IMR-90 (cell line): ENCODE measurements at regions not wholly inside any gene's neighbourhood (a gene's known extent, or its start where the extent isn't known, plus 50 kb on each side); places are given as distances from the start of the nearest gene placed in this dataset.

Experiments used
- ATAC-seq: fragments of 200-7000 bp; cut with Tn5 transposase; 2 replicates; pipeline ENCODE4 v1.9.1; 2020; ENCODE audit warnings: low read depth, mild to moderate bottlenecking, moderate library complexity
- BruUV-seq: library from RNA; stranded (reverse); fragments of 400-500 nt; replicated peaks from 2 replicates; lab custom pipeline; 2021; lab: Mats Ljungman, UMichigan
- CTCF ChIA-PET: fragments of 300-600 bp; formaldehyde crosslinking; extraction: SDS; loops from one replicate; lab custom pipeline; 2021; ENCODE audit warnings: antibody characterized with exemption; lab: Yijun Ruan, JAX
- POLR2A ChIA-PET: fragments of 300-600 bp; sonication (Branson Sonifier 250); formaldehyde crosslinking; loops from one replicate; lab custom pipeline; 2022; ENCODE audit warnings: antibody characterized with exemption; ENCODE audit not compliant: unreplicated experiment; lab: Charles Lee
- DNase-seq: peaks from one replicate; pipeline ENCODE4 v3.0.0; 2013
- H2AFZ ChIP-seq: replicated peaks from 2 replicates; pipeline ENCODE3; 2013; ENCODE audit warnings: low read length, mild to moderate bottlenecking; ENCODE audit not compliant: poor library complexity
- H2AK5ac ChIP-seq: 2 replicates; pipeline ENCODE4 v1.6.1; 2013; ENCODE audit warnings: low read depth, low read length, inconsistent platforms
- H2AK9ac ChIP-seq: replicated peaks from 2 replicates; pipeline ENCODE3; 2013; ENCODE audit warnings: mild to moderate bottlenecking, low read depth, low read length, moderate library complexity; ENCODE audit not compliant: poor library complexity
- H2BK120ac ChIP-seq: 2 replicates; pipeline ENCODE4 v1.6.1; 2013; ENCODE audit warnings: low read depth, low read length, inconsistent platforms
- H2BK15ac ChIP-seq: 3 replicates; pipeline ENCODE4 v1.6.1; 2013; ENCODE audit warnings: low read depth, low read length, inconsistent platforms
- H2BK20ac ChIP-seq: 2 replicates; pipeline ENCODE4 v1.6.1; 2013; ENCODE audit warnings: low read depth, mild to moderate bottlenecking, inconsistent platforms, low read length, moderate library complexity
- H2BK5ac ChIP-seq: 2 replicates; pipeline ENCODE4 v1.6.1; 2013; ENCODE audit warnings: mild to moderate bottlenecking, low read depth, low read length, inconsistent platforms; ENCODE audit not compliant: poor library complexity, severe bottlenecking
- H3K14ac ChIP-seq: replicated peaks from 2 replicates; pipeline ENCODE4 v1.6.1; 2013; ENCODE audit warnings: low read depth, low read length, inconsistent platforms
- H3K18ac ChIP-seq: 2 replicates; pipeline ENCODE4 v1.6.1; 2013; ENCODE audit warnings: low read depth, low read length, control low read depth
- H3K23ac ChIP-seq: 2 replicates; pipeline ENCODE4 v1.6.1; 2013; ENCODE audit warnings: low read depth, low read length, inconsistent platforms
- H3K27ac ChIP-seq: 2 replicates; pipeline ENCODE4 v1.5.1; 2013; ENCODE audit warnings: mild to moderate bottlenecking, control low read depth, low read length; ENCODE audit not compliant: insufficient read depth
- H3K27me3 ChIP-seq: 2 replicates; pipeline ENCODE4 v1.6.1; 2013; ENCODE audit warnings: low read length; ENCODE audit not compliant: control insufficient read depth, insufficient read depth
- H3K36me3 ChIP-seq: 2 replicates; pipeline ENCODE4 v1.6.1; 2013; ENCODE audit warnings: low read length, mixed read lengths; ENCODE audit not compliant: control insufficient read depth, insufficient read depth
- H3K4ac ChIP-seq: 2 replicates; pipeline ENCODE4 v1.6.1; 2013; ENCODE audit warnings: low read depth, low read length, inconsistent platforms
- H3K4me1 ChIP-seq: 2 replicates; pipeline ENCODE4 v1.6.1; 2013; ENCODE audit warnings: low read length, mixed read lengths; ENCODE audit not compliant: control insufficient read depth, insufficient read depth
- H3K4me2 ChIP-seq: 2 replicates; pipeline ENCODE4 v1.6.1; 2013; ENCODE audit warnings: low read depth, mild to moderate bottlenecking, control low read depth, low read length, moderate library complexity
- H3K4me3 ChIP-seq: 2 replicates; pipeline ENCODE4 v1.5.1; 2013; ENCODE audit warnings: low read depth, mild to moderate bottlenecking, control low read depth, low read length, moderate library complexity; ENCODE audit not compliant: insufficient read depth
- H3K56ac ChIP-seq: 2 replicates; pipeline ENCODE4 v1.6.1; 2013; ENCODE audit warnings: low read length, inconsistent platforms; ENCODE audit not compliant: insufficient read depth; ENCODE audit errors: extremely low read depth
- H3K79me1 ChIP-seq, 2 experiments: 2 replicates each; pipeline ENCODE4 v1.6.1; 2013; ENCODE audit warnings: low read length in 2 of 2, inconsistent platforms in 1 of 2, low read depth in 1 of 2
- H3K9ac ChIP-seq: 2 replicates; pipeline ENCODE4 v1.6.1; 2013; ENCODE audit warnings: low read depth, low read length, control low read depth
- H3K9me1 ChIP-seq: 2 replicates; pipeline ENCODE4 v1.6.1; 2013; ENCODE audit warnings: low read length, inconsistent platforms; ENCODE audit not compliant: insufficient read depth
- H3K9me3 ChIP-seq: 2 replicates; pipeline ENCODE4 v1.6.1; 2013; ENCODE audit warnings: low read length; ENCODE audit not compliant: control insufficient read depth, insufficient read depth
- H4K20me1 ChIP-seq: 2 replicates; pipeline ENCODE4 v1.6.1; 2013; ENCODE audit warnings: low read length, inconsistent platforms; ENCODE audit not compliant: insufficient read depth
- H4K5ac ChIP-seq: 2 replicates; pipeline ENCODE4 v1.6.1; 2013; ENCODE audit warnings: mild to moderate bottlenecking, low read depth, low read length, control low read depth
- H4K8ac ChIP-seq, 2 experiments: 2 replicates each; pipeline ENCODE4 v1.6.1; 2013; ENCODE audit warnings: low read depth in 2 of 2, low read length in 2 of 2, control low read depth in 1 of 2, inconsistent platforms in 1 of 2
- H4K91ac ChIP-seq: 2 replicates; pipeline ENCODE4 v1.6.1; 2013; ENCODE audit warnings: low read depth, low read length, inconsistent platforms; ENCODE audit not compliant: insufficient read depth
- BHLHE40 ChIP-seq: fragments of 150-350 bp; IDR thresholded peaks from 2 replicates; pipeline ENCODE4 v1.6.1; 2016; ENCODE audit warnings: mild to moderate bottlenecking, low read depth, low read length
- CEBPB ChIP-seq: IDR thresholded peaks from 2 replicates; pipeline ENCODE4 v1.6.1; 2012; ENCODE audit warnings: low read depth, low read length, improper control_type of control experiment
- WGBS, 2 experiments: methylation state at CpG; one replicate each; pipeline versions ENCODE4 v1.1.5 to v1.1.7; 2013; ENCODE audit warnings: missing lambda C conversion rate in 2 of 2; ENCODE audit not compliant: insufficient read length in 1 of 2; ENCODE audit errors: extremely low coverage in 2 of 2; 5-methylcytosine and 5-hydroxymethylcytosine counted together
- dilution Hi-C: fragments of 300-500 bp; cut with HindIII; formaldehyde crosslinking; loops from one replicate; pipeline ENCODE4 v1.14.3; 2018; ENCODE audit warnings: low sequenced_read_pairs; ENCODE audit not compliant: unreplicated experiment
- in situ Hi-C: fragments of 300-500 bp; cut with MboI; formaldehyde crosslinking; loops from 3 replicates; pipeline ENCODE4 v1.14.3; 2019; ENCODE audit warnings: low sequenced_read_pairs, inconsistent platforms, mixed read lengths
- intact Hi-C: fragments of 100-400 bp; cut with micrococcal nuclease; formaldehyde crosslinking; loops from 2 replicates; pipeline ENCODE4 v1.10.0; 2022
- TF ChIP-seq, protein P1 (sequence below): fragments of 150-350 bp; IDR thresholded peaks from 2 replicates; pipeline ENCODE4 v1.6.1; 2017; ENCODE audit warnings: mild to moderate bottlenecking, antibody characterized with exemption, low read length, low read depth
- TF ChIP-seq, protein P2 (sequence below): conservative IDR thresholded peaks from 2 replicates; pipeline ENCODE4 v1.5.1; 2012; ENCODE audit warnings: mild to moderate bottlenecking, low read depth, low read length, improper control_type of control experiment

DNA sequence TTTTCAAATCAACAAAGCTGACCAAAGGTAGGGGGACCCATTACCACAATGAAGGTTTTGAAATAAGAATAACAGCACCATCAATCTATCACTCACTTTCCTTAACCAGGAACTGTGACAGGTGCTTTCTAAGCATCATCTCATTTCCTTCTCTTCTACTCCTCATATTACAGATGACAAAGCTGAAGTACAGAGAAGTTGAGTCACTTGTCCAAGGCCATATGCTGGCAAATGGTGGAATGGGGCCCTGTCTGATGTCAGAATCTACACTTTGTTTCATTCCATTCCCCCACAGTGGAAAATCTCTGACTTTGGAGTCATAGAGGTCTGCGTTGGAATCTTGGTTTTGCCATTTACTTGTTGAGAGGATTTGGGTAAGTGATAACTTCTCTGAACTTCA is 222.5 kb upstream of the LRFN2 start:
- H3K18ac ChIP-seq: no peak overlapping the region
- no peak overlapping the region for H4K5ac ChIP-seq
- BruUV-seq: no TSS peak
- no peak overlapping the region for H2AFZ ChIP-seq
- H3K23ac ChIP-seq: no peak overlapping the region
- ATAC-seq (no peak), DNase-seq (no peak)
- no peaks in the 10 kb centered on the region for H3K9me3 ChIP-seq
- no peak overlapping the region for H3K56ac ChIP-seq
- no peak overlapping the region for H2BK15ac ChIP-seq
- H3K4me1 ChIP-seq: no peaks in the 10 kb centered on the region
- in situ Hi-C loops: no loop called here
- no peak overlapping the region for H3K9ac ChIP-seq
- dilution Hi-C loops: no loop called here
- no peak overlapping the region for H2BK20ac ChIP-seq
- no peak overlapping the region for H3K4ac ChIP-seq
- no peaks in the 10 kb centered on the region for H3K79me1 ChIP-seq
- H4K91ac ChIP-seq: no peak overlapping the region
- no peak overlapping the region for H2BK5ac ChIP-seq
- no CpG with 5 or more reads among the region's 1 CpG for WGBS, 2 experiments
- H3K27me3 ChIP-seq: no peaks in the 10 kb centered on the region
- H2AK9ac ChIP-seq: no peak overlapping the region
- no peaks in the 10 kb centered on the region for H3K36me3 ChIP-seq
- no peak overlapping the region for H4K8ac ChIP-seq
- ChIA-PET POLR2A (no interaction called here), CTCF (no interaction called here)
- no peak overlapping the region for H3K14ac ChIP-seq
- intact Hi-C loops: no loop called here
- no peak overlapping the region for H3K4me2 ChIP-seq
- no peak overlapping the region for H3K27ac ChIP-seq
- H2BK120ac ChIP-seq: no peak overlapping the region
- H3K9me1 ChIP-seq: no peaks in the 10 kb centered on the region
- no peak overlapping the region for H3K4me3 ChIP-seq
- TF ChIP-seq BHLHE40 (no peak), CEBPB (no peak)
- TF ChIP-seq, protein P1, sequence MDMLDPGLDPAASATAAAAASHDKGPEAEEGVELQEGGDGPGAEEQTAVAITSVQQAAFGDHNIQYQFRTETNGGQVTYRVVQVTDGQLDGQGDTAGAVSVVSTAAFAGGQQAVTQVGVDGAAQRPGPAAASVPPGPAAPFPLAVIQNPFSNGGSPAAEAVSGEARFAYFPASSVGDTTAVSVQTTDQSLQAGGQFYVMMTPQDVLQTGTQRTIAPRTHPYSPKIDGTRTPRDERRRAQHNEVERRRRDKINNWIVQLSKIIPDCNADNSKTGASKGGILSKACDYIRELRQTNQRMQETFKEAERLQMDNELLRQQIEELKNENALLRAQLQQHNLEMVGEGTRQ: no peak
- TF ChIP-seq, protein P2, sequence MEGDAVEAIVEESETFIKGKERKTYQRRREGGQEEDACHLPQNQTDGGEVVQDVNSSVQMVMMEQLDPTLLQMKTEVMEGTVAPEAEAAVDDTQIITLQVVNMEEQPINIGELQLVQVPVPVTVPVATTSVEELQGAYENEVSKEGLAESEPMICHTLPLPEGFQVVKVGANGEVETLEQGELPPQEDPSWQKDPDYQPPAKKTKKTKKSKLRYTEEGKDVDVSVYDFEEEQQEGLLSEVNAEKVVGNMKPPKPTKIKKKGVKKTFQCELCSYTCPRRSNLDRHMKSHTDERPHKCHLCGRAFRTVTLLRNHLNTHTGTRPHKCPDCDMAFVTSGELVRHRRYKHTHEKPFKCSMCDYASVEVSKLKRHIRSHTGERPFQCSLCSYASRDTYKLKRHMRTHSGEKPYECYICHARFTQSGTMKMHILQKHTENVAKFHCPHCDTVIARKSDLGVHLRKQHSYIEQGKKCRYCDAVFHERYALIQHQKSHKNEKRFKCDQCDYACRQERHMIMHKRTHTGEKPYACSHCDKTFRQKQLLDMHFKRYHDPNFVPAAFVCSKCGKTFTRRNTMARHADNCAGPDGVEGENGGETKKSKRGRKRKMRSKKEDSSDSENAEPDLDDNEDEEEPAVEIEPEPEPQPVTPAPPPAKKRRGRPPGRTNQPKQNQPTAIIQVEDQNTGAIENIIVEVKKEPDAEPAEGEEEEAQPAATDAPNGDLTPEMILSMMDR: no peak
- H2AK5ac ChIP-seq: no peak overlapping the region
- H4K20me1 ChIP-seq: no peaks in the 10 kb centered on the region
